Astrocyte (in vitro differentiated cells and primary cell): ENCODE measurements at regions not wholly inside any gene's neighbourhood (a gene's known extent, or its start where the extent isn't known, plus 50 kb on each side); places are given as distances from the start of the nearest gene placed in this dataset.

Experiments
- DNase-seq: peaks from one replicate; pipeline ENCODE4 v3.0.0-alpha.2; 2010; ENCODE audit warnings: low read depth
- FAIRE-seq: peaks from 2 replicates; lab custom pipeline; 2011; peaks lifted over from hg19 to GRCh38; lab: Jason Lieb, UNC
- H2AFZ ChIP-seq: 2 replicates; pipeline ENCODE4 v1.6.0; 2012; ENCODE audit warnings: low read depth, low read length, inconsistent platforms
- H3K27ac ChIP-seq: 2 replicates; pipeline ENCODE4 v1.5.1; 2011; ENCODE audit warnings: low read depth, low read length, inconsistent platforms
- H3K27me3 ChIP-seq: 2 replicates; pipeline ENCODE4 v1.6.0; 2011; ENCODE audit warnings: low read length, inconsistent platforms; ENCODE audit not compliant: insufficient read depth
- H3K36me3 ChIP-seq: 2 replicates; pipeline ENCODE4 v1.5.1; 2011; ENCODE audit warnings: low read length, inconsistent platforms; ENCODE audit not compliant: insufficient read depth
- H3K4me1 ChIP-seq: 2 replicates; pipeline ENCODE4 v1.5.1; 2011; ENCODE audit warnings: low read length, inconsistent platforms; ENCODE audit not compliant: insufficient read depth
- H3K4me2 ChIP-seq: 2 replicates; pipeline ENCODE4 v1.6.0; 2012; ENCODE audit warnings: low read length, inconsistent platforms
- H3K4me3 ChIP-seq: 2 replicates; pipeline ENCODE4 v1.5.1; 2011; ENCODE audit warnings: low read depth, mild to moderate bottlenecking, low read length, inconsistent platforms; ENCODE audit not compliant: insufficient read depth
- H3K79me2 ChIP-seq: 2 replicates; pipeline ENCODE4 v1.6.0; 2012; ENCODE audit warnings: mild to moderate bottlenecking, low read length, inconsistent platforms; ENCODE audit not compliant: insufficient read depth
- H3K9ac ChIP-seq: 2 replicates; pipeline ENCODE4 v1.6.0; 2012; ENCODE audit warnings: mild to moderate bottlenecking, low read length, inconsistent platforms
- H3K9me3 ChIP-seq: 2 replicates; pipeline ENCODE4 v1.5.1; 2012; ENCODE audit warnings: low read depth, mild to moderate bottlenecking, low read length, inconsistent platforms; ENCODE audit not compliant: insufficient read depth
- H4K20me1 ChIP-seq: 2 replicates; pipeline ENCODE4 v1.6.0; 2012; ENCODE audit warnings: low read length, inconsistent platforms; ENCODE audit not compliant: insufficient read depth
- H3K27ac Mint-ChIP-seq: one replicate; pipeline ENCODE4 v1.8.0; 2021; ENCODE audit warnings: mild to moderate bottlenecking, mixed read lengths; ENCODE audit not compliant: unreplicated experiment
- H3K27me3 Mint-ChIP-seq: one replicate; pipeline ENCODE4 v1.8.0; 2021; ENCODE audit warnings: low read depth, mixed read lengths; ENCODE audit not compliant: unreplicated experiment
- H3K36me3 Mint-ChIP-seq: one replicate; pipeline ENCODE4 v1.8.0; 2021; ENCODE audit warnings: low read depth, mixed read lengths; ENCODE audit not compliant: unreplicated experiment
- H3K4me1 Mint-ChIP-seq: one replicate; pipeline ENCODE4 v1.8.0; 2021; ENCODE audit warnings: low read depth, mixed read lengths; ENCODE audit not compliant: unreplicated experiment
- H3K4me3 Mint-ChIP-seq: one replicate; pipeline ENCODE4 v1.8.0; 2021; ENCODE audit warnings: mild to moderate bottlenecking, moderate library complexity, mixed read lengths; ENCODE audit not compliant: unreplicated experiment
- H3K9me3 Mint-ChIP-seq: one replicate; pipeline ENCODE4 v1.8.0; 2021; ENCODE audit warnings: mild to moderate bottlenecking, mixed read lengths; ENCODE audit not compliant: unreplicated experiment
- CTCF ChIP-seq: IDR thresholded peaks from 2 replicates; pipeline ENCODE4 v1.5.1; 2011; ENCODE audit warnings: low read depth, mild to moderate bottlenecking, inconsistent platforms, low read length, moderate library complexity; ENCODE audit not compliant: insufficient read depth
- EZH2 ChIP-seq: IDR thresholded peaks from 2 replicates; pipeline ENCODE4 v1.6.1; 2012; ENCODE audit warnings: mild to moderate bottlenecking, low read length, inconsistent platforms; ENCODE audit not compliant: insufficient read depth

GRCh38 chrX:57232658-57233360, 53.7 kb upstream of the FAAH2 start:
- Histone ChIP-seq H3K4me3 (no peak overlapping the region), H3K4me1 (no peaks in the 10 kb centered on the region), H4K20me1 (no peaks in the 10 kb centered on the region), H3K79me2 (no peaks in the 10 kb centered on the region), H3K4me2 (no peak overlapping the region), H3K9me3 (no peaks in the 10 kb centered on the region), H2AFZ (no peak overlapping the region), H3K27ac (no peak overlapping the region), H3K9ac (no peak overlapping the region), H3K36me3 (no peaks in the 10 kb centered on the region), H3K27me3 (no peaks in the 10 kb centered on the region)
- FAIRE-seq (peak; percentile 77), DNase-seq (no peak)
- Mint-ChIP-seq H3K4me1 (no peaks in the 10 kb centered on the region), H3K27ac (no peak overlapping the region), H3K27me3 (no peaks in the 10 kb centered on the region), H3K4me3 (no peak overlapping the region), H3K9me3 (no peaks in the 10 kb centered on the region), H3K36me3 (no peaks in the 10 kb centered on the region)
- TF ChIP-seq CTCF, result no peak
- TF ChIP-seq EZH2, result no peak
